GM19452 (cell line): ENCODE measurements at regions not wholly inside any gene's neighbourhood (a gene's known extent, or its start where the extent isn't known, plus 50 kb on each side); places are given as distances from the start of the nearest gene placed in this dataset.
"Not testable (repeated sequence)": the region's sequence is repeated elsewhere in the genome, so short reads cannot be mapped to it uniquely, and the experiment has no call there.

ENCODE experiments used
- ATAC-seq: cut with Tn5 transposase; IDR thresholded peaks from one replicate; pipeline ENCODE4 v1.9.1; 2021; ENCODE audit not compliant: unreplicated experiment

- ATAC-seq, result no peak
Observed at GRCh38 chr1:190809312-190809711, 331.6 kb upstream of the BRINP3 start.

- no peak for ATAC-seq
Observed at GRCh38 chr1:190812996-190813395, 335.3 kb upstream of the BRINP3 start.

DNA sequence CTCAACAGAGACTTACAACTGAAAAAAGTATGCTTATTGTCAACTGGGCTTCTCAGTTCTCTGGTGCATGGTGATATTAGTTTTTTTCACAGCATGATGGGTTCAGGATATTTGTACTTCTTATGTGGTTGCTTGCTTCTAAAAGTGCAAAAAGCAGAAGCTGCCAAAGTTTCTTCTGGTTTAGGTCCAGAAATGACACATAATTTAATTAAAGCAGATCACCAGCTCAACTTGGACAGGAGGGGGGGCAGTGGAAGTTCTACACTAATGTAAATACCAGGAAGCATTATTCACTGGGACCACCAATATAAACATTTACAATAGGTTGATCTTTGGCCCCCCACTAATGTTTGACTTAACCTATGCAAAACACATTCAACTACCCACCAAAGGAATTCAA, 354.8 kb upstream of the BRINP3 start:
- ATAC-seq, result no peak

DNA sequence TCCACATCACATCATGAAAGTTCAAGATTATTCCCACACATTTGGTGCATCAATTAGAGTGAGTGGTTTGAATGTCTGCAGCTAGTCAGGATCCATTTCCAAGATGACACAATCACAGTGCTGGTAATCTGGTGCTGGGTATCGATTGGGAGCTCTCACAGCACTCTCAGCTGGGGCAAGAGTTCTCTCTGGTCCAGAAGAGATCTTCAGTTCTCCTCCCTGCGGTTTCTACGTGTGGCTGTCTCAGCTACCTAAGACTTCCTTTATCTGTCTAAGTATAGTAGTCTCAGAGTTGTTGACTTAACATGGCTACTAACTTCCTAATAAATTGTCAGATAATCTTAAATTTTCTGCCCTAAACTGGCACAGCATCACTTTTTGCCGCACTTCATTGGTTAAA, 358.0 kb upstream of the BRINP3 start:
- ATAC-seq, result no peak

DNA sequence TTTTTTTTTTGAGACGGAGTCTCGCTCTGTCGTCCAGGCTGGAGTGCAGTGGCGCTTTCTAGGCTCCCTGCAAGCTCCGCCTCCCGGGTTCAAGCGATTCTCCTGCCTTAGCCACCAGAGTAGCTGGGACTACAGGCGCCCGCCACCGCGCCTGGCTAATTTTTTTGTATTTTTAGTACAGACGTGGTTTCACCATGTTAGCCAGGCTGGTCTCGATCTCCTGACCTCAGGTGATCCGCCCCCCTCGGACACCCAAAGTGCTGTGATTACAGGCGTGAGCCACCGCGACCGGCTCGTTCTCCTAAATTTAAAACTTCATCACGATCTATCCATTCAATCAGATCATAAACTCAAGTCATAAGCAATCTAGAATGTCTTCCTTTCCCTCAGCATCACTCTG, 359.5 kb upstream of the BRINP3 start:
- ATAC-seq, result not testable (repeated sequence)

DNA sequence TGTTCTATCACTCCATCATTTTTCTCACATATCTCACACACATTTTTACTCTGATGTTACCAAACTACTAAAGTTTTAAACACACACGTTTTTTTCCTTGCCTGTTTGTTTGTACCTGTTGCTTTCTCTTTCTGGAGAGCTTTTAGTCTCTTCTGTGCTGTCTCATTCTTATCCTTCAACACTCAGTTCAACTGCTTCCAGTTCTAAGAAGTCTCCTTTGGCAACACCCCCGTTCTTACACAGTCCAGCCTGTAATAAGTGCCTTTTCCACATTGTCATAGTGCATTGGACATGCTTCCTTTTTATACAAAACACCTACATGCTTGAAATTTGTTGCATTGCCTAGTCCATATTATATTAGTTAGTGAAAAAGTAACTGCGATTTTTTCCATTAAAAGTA, 360.2 kb upstream of the BRINP3 start:
- ATAC-seq, result no peak

DNA sequence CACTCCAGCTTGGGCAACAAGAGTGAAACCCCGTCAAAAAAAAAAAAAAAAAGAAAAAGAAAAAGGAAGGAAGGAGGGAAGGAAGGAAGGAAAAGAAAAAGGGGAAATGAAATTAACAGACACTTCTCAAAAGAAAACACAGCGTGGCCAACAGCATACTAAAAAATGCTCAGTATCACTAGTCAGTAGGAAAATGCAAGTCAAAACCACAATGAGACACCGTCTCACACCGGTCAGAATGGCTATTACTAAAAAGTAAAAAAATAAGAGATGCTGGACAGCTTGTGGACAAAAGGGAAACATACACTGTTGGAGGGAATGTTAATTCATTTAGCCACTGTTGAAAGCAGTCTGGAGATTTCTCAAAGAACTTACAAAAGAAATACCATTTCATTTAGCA, 369.5 kb upstream of the BRINP3 start:
- no peak for ATAC-seq

DNA sequence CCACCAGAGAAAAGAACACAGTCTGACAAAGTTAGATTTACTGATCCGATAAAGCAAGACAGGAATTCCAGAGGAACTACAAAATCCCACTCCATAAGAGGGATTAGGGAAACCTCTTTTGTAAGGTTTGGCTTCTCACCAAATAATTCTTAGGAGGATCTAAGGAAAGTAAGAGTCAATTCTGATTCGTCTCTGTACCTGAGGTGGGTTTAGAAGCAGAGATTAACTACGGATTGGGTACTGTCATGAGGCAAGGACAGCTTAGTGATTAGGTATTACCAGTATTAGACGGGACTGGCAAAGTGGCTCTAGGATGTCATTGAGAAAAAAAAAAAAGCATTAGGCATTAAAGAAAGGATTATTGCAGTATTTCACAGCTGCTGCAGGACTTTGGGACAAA, 371.7 kb upstream of the BRINP3 start:
- no peak for ATAC-seq

- ATAC-seq, result no peak
Observed at GRCh38 chr1:190852611-190853010, 374.9 kb upstream of the BRINP3 start.

GRCh38 chr1:190858140-190858539, 380.5 kb upstream of the BRINP3 start:
- no peak for ATAC-seq

- ATAC-seq, result no peak
Observed at GRCh38 chr1:190864013-190864641, 386.5 kb upstream of the BRINP3 start.

- no peak for ATAC-seq
Observed at GRCh38 chr1:190880352-190880751, 402.7 kb upstream of the BRINP3 start.

DNA sequence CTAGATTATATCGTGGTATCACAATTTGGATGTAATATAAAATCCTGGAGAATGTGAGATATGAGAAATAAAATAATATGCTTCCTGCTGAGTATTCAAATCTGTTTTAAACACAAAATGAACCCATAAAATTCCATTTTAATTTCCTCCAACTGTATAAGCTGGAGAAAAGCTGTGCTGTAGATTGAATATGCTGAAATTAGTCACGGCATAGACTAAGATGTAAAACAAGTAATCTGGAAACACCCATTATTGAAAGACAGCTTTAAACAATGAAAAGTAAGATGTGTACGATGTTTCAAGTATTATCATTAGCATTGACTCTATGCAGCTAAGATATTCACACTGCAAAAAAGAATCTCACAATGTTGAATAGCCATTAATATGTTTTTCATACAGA, 403.4 kb upstream of the BRINP3 start:
- ATAC-seq, result no peak

GRCh38 chr1:190897233-190897632, 419.6 kb upstream of the BRINP3 start:
- no peak for ATAC-seq

DNA sequence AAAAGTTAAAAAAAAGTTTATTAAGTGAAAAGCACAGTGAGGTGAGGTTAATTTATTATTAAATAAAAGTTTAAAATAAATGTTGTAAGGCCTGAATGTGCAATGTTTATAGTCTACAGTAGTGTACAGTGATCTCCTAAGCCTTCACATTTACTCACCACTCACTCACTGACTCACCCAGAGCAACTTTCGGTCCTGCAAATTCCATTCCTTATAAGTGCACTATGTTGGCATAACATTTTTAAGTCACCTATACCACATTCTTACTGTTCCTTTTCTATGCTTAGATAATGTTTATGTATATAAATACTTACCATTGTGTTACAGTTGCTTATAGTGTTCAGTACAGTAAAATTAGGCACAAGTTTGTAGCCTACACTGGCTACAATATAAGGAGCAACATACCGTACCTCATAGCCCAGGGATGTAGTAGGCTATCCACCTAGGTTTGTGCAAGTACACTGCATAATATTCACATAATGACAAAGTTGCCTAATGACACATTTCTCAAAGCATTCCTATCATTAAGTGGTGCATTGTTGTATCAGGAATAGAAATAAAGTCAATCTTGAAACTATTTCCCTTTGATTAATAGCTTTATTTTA, 426.5 kb upstream of the BRINP3 start:
- ATAC-seq, result no peak

DNA sequence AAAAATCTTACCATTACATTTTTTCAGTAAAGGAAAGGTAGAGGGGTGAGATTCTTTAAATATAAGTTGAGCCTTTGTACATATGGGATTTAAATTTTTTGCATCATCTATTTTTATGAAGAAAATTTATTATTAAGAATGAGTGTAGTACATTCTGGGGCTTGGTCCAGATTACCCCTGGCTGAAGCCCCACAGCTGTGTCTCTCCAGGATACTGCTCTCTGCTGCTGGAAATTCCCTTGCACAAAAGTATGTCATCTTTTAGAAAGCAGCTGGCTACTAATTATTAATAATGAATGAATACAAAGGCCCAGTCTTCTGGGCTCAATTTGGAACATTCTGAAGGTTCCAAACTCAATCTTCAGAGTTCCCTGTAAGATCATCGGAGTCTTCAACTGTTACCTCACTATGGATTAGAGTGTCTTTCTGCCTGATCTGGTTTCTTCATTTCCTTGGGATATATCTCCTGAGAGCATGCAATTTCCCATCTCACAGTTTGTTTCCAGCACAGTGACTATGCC, 428.6 kb upstream of the BRINP3 start:
- ATAC-seq, result no peak

DNA sequence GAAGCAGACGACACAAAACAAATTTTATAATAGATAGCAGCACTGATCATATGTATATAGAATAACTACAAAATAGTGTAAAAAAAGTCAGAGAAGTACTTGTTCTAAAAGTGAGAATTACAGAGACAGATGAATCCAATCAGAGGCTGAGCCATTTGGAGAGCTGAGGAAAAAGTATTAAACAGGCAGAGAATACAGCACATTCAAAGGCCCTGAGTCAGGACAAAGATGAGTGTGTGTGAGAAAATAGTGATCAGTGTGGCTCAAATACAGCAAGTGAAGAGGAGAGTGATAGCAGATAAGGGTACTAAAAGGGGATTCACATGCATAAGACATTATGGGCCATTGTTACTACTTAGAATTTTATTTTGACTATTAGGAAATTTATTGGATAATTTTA, 430.6 kb upstream of the BRINP3 start:
- no peak for ATAC-seq

DNA sequence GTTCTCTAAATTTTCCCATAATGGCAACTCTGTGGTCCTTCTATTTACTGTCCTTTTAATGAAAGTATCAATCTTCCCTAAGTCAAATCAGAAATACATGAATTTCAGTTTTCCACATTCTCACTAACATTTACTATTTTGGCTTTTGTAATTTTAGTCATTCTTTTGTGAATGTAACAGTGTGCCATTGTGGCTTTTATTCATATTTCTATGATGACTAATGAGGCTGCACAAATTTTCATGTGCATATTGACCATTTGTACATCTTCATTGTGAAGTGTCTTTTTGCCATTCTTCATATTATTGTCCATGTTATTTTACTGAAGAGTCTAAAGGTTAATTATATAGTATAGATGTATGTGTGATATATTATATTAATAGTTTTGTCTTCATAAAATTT, 431.0 kb upstream of the BRINP3 start:
- no peak for ATAC-seq

DNA sequence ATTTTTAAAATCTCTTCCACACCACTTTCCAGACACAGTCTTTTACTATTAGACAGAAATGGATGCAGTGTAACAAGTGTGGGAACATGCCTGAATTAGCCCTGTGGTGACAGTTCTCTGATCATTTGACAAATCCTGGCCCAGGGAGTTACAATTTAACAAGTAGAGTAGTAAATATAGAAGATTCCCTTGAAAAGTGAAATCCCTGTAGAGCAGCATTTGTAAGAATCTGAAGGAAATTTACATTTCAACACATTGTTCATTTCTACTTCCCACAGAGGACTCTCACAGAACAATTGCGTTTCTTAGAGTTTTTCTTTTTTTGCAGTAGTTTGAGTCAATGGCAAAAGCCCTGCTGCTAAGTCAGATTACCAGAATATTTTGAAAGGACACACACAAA, 458.3 kb upstream of the BRINP3 start:
- ATAC-seq, result no peak

GRCh38 chr1:190936337-190936736, 458.7 kb upstream of the BRINP3 start:
- ATAC-seq, result no peak

- no peak for ATAC-seq
Observed at GRCh38 chr1:190940951-190941350, 463.3 kb upstream of the BRINP3 start.

DNA sequence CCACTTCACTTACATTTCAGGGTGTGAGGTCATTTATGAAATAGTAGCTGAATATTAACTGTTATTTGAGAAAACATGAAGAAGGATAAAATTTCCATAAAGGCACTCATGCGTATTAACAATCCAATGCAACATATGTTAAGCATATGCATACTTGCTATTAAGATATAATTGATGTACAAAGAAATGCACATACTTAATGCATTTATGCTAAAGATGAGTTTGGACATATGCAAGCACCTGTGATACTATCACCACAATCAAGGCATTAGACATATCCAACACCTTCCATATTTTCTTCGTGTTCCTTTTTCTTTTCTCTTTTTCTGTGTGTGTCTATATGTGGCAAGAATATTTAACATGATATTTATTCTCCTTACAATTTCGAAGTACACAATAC, 464.8 kb upstream of the BRINP3 start:
- ATAC-seq, result no peak

GRCh38 chr1:190943722-190944121, 466.1 kb upstream of the BRINP3 start:
- ATAC-seq, result not testable (repeated sequence)
